Glutamatergic neuron (in vitro differentiated cells): ENCODE measurements at regions not wholly inside any gene's neighbourhood (a gene's known extent, or its start where the extent isn't known, plus 50 kb on each side); places are given as distances from the start of the nearest gene placed in this dataset.

Experiments
- DNase-seq: peaks from one replicate; pipeline ENCODE4 v3.0.0; 2022
- H3K27ac Mint-ChIP-seq: one replicate; pipeline ENCODE4 v1.8.0; 2020; ENCODE audit warnings: mild to moderate bottlenecking, mixed read lengths, inconsistent platforms; ENCODE audit not compliant: unreplicated experiment
- H3K27me3 Mint-ChIP-seq: one replicate; pipeline ENCODE4 v1.8.0; 2020; ENCODE audit warnings: mild to moderate bottlenecking, moderate library complexity, mixed read lengths, inconsistent platforms; ENCODE audit not compliant: unreplicated experiment
- H3K36me3 Mint-ChIP-seq: one replicate; pipeline ENCODE4 v1.8.0; 2020; ENCODE audit warnings: mild to moderate bottlenecking, mixed read lengths, inconsistent platforms; ENCODE audit not compliant: unreplicated experiment
- H3K4me1 Mint-ChIP-seq: one replicate; pipeline ENCODE4 v1.8.0; 2020; ENCODE audit warnings: mild to moderate bottlenecking, low read depth, mixed read lengths, inconsistent platforms; ENCODE audit not compliant: unreplicated experiment
- H3K4me3 Mint-ChIP-seq: one replicate; pipeline ENCODE4 v1.8.0; 2020; ENCODE audit warnings: mild to moderate bottlenecking, mixed read lengths, inconsistent platforms; ENCODE audit not compliant: unreplicated experiment
- H3K9me3 Mint-ChIP-seq: one replicate; pipeline ENCODE4 v1.8.0; 2020; ENCODE audit warnings: mild to moderate bottlenecking, moderate library complexity, mixed read lengths, inconsistent platforms; ENCODE audit not compliant: unreplicated experiment
- CTCF ChIP-seq: fragments of 200-600 bp; sonication (generic); IDR thresholded peaks from one replicate; pipeline ENCODE4 v1.5.0; 2021; ENCODE audit not compliant: partially characterized antibody, unreplicated experiment

GRCh38 chr3:26100176-26100575, 310.3 kb downstream of the OXSM start:
- peaks cover 2% of the 10 kb centered on the region for H3K27me3 Mint-ChIP-seq
- peaks cover 12% of the 10 kb centered on the region for H3K36me3 Mint-ChIP-seq
- no peaks in the 10 kb centered on the region for H3K9me3 Mint-ChIP-seq
- H3K27ac Mint-ChIP-seq = no peak overlapping the region
- peaks cover 5% of the 10 kb centered on the region for H3K4me1 Mint-ChIP-seq
- DNase-seq = no peak
- no peak overlapping the region for H3K4me3 Mint-ChIP-seq
- TF ChIP-seq CTCF = no peak

GRCh38 chr3:26102376-26102775, 312.5 kb downstream of the OXSM start:
- peaks cover 3% of the 10 kb centered on the region for H3K36me3 Mint-ChIP-seq
- no peak for DNase-seq
- no peaks in the 10 kb centered on the region for H3K27me3 Mint-ChIP-seq
- H3K4me3 Mint-ChIP-seq = no peak overlapping the region
- TF ChIP-seq CTCF = no peak
- H3K27ac Mint-ChIP-seq = no peak overlapping the region
- no peaks in the 10 kb centered on the region for H3K9me3 Mint-ChIP-seq
- peaks cover 8% of the 10 kb centered on the region for H3K4me1 Mint-ChIP-seq

- H3K4me3 Mint-ChIP-seq = no peak overlapping the region
- H3K9me3 Mint-ChIP-seq = no peaks in the 10 kb centered on the region
- H3K27ac Mint-ChIP-seq = no peak overlapping the region
- DNase-seq = no peak
- no peak for TF ChIP-seq CTCF
- no peaks in the 10 kb centered on the region for H3K27me3 Mint-ChIP-seq
- peaks cover 8% of the 10 kb centered on the region for H3K4me1 Mint-ChIP-seq
- no peaks in the 10 kb centered on the region for H3K36me3 Mint-ChIP-seq
Observed at GRCh38 chr3:26104851-26105251, 315.0 kb downstream of the OXSM start.

DNA sequence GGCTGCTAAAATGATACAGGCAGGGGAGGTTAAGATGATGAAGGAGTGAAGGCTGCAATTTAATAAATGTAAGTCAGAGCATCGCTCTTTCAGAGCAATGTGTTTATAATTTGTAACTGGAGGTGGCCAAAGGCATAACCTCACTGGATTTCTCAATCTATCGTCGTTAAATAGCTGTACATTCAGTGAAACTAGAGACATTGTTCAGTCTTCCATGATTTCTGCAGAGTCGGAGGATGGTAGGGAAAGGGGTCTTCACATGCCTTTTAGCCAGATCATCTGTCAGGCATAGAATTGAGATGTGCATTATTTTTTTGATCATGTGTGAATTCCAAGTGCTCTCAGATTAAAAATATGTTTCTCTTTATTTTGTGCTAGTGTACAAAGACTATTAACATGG, 315.4 kb downstream of the OXSM start:
- no peak for TF ChIP-seq CTCF
- H3K4me3 Mint-ChIP-seq = no peak overlapping the region

GRCh38 chr3:26106228-26106627, 316.3 kb downstream of the OXSM start:
- Mint-ChIP-seq H3K9me3 (no peaks in the 10 kb centered on the region), H3K27ac (no peak overlapping the region), H3K27me3 (no peaks in the 10 kb centered on the region), H3K36me3 (no peaks in the 10 kb centered on the region), H3K4me1 (peaks cover 8% of the 10 kb centered on the region), H3K4me3 (no peak overlapping the region)
- no peak for TF ChIP-seq CTCF
- DNase-seq = no peak

More for the DNA sequence above, 315.4 kb downstream of the OXSM start:
- peaks cover 8% of the 10 kb centered on the region for H3K4me1 Mint-ChIP-seq
- no peak for DNase-seq
- H3K9me3 Mint-ChIP-seq = no peaks in the 10 kb centered on the region
- H3K27ac Mint-ChIP-seq = no peak overlapping the region
- H3K36me3 Mint-ChIP-seq = no peaks in the 10 kb centered on the region
- H3K27me3 Mint-ChIP-seq = no peaks in the 10 kb centered on the region
